ENCODE measurements at regions not wholly inside any gene's neighbourhood (a gene's known extent, or its start where the extent isn't known, plus 50 kb on each side); places are given as distances from the start of the nearest gene placed in this dataset.
A peak's percentile ranks its signal among the peaks of the same experiment; 100 is the strongest.

DNA sequence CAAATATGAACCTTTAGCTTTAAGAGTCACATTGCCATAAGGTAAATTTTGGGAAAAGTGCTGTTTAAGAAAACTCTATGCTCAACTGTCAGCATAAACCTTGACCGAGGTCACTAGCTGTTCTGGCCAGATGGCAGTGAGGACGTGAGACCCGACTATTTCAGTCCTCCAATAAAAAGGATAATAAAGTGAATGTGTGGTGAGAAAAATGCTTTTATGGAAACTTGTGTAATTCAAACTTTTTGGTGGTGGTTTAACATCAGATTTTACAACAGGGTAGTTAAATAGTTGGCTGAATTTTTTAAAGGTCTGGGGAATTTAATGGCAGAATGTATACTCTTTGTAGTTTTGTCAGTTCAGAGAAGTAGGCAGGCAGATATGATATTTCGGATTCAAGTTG is 391.1 kb downstream of the PMP22 start:
- H3K9me3 Mint-ChIP-seq (ENCODE audit: unreplicated experiment): peaks cover 6% of the 10 kb centered on the region
- peaks cover 10% of the 10 kb centered on the region for H3K4me1 Mint-ChIP-seq (ENCODE audit: unreplicated experiment)

DNA sequence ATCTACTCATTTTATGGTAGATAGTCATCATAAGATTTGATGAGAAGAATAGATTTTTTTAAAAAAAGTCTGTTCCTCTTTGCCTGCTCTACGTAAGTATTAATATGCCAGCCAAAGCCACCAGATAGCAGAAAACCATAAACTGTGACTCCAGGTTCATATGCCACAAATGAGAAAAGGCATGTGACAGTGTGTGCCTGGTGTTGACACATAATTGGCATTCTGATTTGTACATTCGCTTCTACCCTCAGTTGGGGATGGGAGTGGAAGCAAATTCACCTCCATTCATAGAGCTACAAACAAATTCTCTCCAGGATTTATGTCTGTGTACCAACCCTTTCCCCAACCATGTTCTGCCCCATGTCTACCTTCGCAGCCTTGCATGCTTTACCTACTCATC is 391.6 kb downstream of the PMP22 start:
- H3K27me3 Mint-ChIP-seq (ENCODE audit: unreplicated experiment): no peaks in the 10 kb centered on the region
- H3K27ac Mint-ChIP-seq (ENCODE audit: unreplicated experiment): no peak overlapping the region
- H3K4me1 Mint-ChIP-seq (ENCODE audit: unreplicated experiment): peaks cover 10% of the 10 kb centered on the region
- no peak overlapping the region for H3K4me3 Mint-ChIP-seq (ENCODE audit: unreplicated experiment)
- no peaks in the 10 kb centered on the region for H3K36me3 Mint-ChIP-seq (ENCODE audit: unreplicated experiment)
- peaks cover 6% of the 10 kb centered on the region for H3K9me3 Mint-ChIP-seq (ENCODE audit: unreplicated experiment)
- TF ChIP-seq, protein P1, sequence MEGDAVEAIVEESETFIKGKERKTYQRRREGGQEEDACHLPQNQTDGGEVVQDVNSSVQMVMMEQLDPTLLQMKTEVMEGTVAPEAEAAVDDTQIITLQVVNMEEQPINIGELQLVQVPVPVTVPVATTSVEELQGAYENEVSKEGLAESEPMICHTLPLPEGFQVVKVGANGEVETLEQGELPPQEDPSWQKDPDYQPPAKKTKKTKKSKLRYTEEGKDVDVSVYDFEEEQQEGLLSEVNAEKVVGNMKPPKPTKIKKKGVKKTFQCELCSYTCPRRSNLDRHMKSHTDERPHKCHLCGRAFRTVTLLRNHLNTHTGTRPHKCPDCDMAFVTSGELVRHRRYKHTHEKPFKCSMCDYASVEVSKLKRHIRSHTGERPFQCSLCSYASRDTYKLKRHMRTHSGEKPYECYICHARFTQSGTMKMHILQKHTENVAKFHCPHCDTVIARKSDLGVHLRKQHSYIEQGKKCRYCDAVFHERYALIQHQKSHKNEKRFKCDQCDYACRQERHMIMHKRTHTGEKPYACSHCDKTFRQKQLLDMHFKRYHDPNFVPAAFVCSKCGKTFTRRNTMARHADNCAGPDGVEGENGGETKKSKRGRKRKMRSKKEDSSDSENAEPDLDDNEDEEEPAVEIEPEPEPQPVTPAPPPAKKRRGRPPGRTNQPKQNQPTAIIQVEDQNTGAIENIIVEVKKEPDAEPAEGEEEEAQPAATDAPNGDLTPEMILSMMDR (IDR thresholded peaks at IDR 0.05): no peak
- DNase-seq (ENCODE audit: extremely low spot score, unreplicated experiment): no peak

More for the DNA sequence above, 391.1 kb downstream of the PMP22 start:
- no peak for DNase-seq (ENCODE audit: extremely low spot score, unreplicated experiment)
- Mint-ChIP-seq H3K4me3 (ENCODE audit: unreplicated experiment) (no peak overlapping the region), H3K27me3 (ENCODE audit: unreplicated experiment) (no peaks in the 10 kb centered on the region), H3K36me3 (ENCODE audit: unreplicated experiment) (no peaks in the 10 kb centered on the region), H3K27ac (ENCODE audit: unreplicated experiment) (no peak overlapping the region)
- TF ChIP-seq, protein P1 (IDR thresholded peaks at IDR 0.05): no peak

DNA sequence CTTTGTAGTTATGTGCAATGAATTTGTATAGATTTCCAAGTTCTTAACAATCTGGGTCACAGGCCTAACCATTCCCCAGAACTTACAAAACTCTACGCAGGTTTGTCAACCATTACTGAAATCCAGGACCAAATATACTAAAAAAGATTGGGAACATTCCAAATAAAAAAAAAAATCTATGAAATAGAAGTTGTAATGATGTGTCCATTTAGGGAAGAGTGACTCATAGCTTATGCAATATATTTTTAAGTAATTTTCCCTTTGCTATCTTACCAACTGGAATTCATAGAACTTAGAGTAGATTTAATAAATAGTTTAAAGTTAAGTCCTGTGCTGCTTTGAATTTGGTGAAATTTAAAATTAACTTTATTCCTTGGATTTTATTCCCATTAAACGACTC is 393.2 kb downstream of the PMP22 start:
- H3K9me3 Mint-ChIP-seq (ENCODE audit: unreplicated experiment): peaks cover 6% of the 10 kb centered on the region

DNA sequence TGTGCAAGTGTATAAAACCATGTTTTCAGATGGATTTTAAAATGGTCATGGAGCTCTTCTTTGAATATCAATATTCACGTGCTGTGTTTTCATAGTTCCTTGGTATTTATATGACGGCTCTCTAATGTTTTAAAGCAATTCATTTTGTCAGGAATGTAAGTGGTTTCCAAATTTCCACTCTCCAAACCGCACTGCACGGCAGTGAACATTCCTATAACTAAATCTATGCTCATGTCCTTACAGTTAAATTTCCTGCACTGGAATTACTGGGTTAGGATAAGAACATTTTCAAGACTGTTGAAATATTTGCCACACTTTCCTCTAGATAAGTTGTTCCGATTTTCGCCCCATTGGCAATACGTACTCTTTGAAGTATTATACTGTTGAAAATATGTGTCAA is 398.9 kb downstream of the PMP22 start:
- no peaks in the 10 kb centered on the region for H3K4me1 Mint-ChIP-seq (ENCODE audit: unreplicated experiment)
- peaks cover 2% of the 10 kb centered on the region for H3K36me3 Mint-ChIP-seq (ENCODE audit: unreplicated experiment)
- TF ChIP-seq, protein P1 (IDR thresholded peaks at IDR 0.05): no peak
- no peak overlapping the region for H3K4me3 Mint-ChIP-seq (ENCODE audit: unreplicated experiment)
- no peak overlapping the region for H3K27ac Mint-ChIP-seq (ENCODE audit: unreplicated experiment)
- no peak for DNase-seq (ENCODE audit: extremely low spot score, unreplicated experiment)
- H3K9me3 Mint-ChIP-seq (ENCODE audit: unreplicated experiment): peaks cover 13% of the 10 kb centered on the region
- no peaks in the 10 kb centered on the region for H3K27me3 Mint-ChIP-seq (ENCODE audit: unreplicated experiment)

More for the DNA sequence above, 393.2 kb downstream of the PMP22 start:
- no peak overlapping the region for H3K4me3 Mint-ChIP-seq (ENCODE audit: unreplicated experiment)
- H3K27me3 Mint-ChIP-seq (ENCODE audit: unreplicated experiment): no peaks in the 10 kb centered on the region
- peak overlapping the region; percentile 23 for H3K27ac Mint-ChIP-seq (ENCODE audit: unreplicated experiment)
- peaks cover 10% of the 10 kb centered on the region for H3K4me1 Mint-ChIP-seq (ENCODE audit: unreplicated experiment)
- no peak for DNase-seq (ENCODE audit: extremely low spot score, unreplicated experiment)
- no peaks in the 10 kb centered on the region for H3K36me3 Mint-ChIP-seq (ENCODE audit: unreplicated experiment)
- TF ChIP-seq, protein P1 (IDR thresholded peaks at IDR 0.05): no peak

DNA sequence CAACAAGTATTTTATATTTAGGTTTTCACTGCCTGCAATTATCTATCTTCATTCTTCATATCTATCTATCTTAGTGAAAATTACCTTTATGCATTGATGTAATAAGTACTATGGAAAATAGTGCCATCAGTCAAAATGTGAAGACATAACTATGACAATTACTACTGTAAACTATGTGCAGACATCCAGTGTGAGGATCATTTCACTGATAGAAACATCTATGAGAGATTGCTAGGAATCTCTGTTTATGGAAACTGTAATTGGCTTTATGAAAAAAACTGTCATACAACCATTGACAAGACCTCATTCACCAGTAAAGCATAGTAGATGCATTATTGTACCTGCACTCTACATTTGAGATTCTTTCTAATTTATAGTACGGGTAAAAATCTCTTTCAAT is 401.0 kb downstream of the PMP22 start:
- H3K27me3 Mint-ChIP-seq (ENCODE audit: unreplicated experiment): no peaks in the 10 kb centered on the region
- H3K9me3 Mint-ChIP-seq (ENCODE audit: unreplicated experiment): peaks cover 9% of the 10 kb centered on the region
- no peak for DNase-seq (ENCODE audit: extremely low spot score, unreplicated experiment)
- no peak overlapping the region for H3K27ac Mint-ChIP-seq (ENCODE audit: unreplicated experiment)
- TF ChIP-seq, protein P1 (IDR thresholded peaks at IDR 0.05): no peak
- H3K36me3 Mint-ChIP-seq (ENCODE audit: unreplicated experiment): peaks cover 2% of the 10 kb centered on the region
- H3K4me3 Mint-ChIP-seq (ENCODE audit: unreplicated experiment): no peak overlapping the region
- peaks cover 7% of the 10 kb centered on the region for H3K4me1 Mint-ChIP-seq (ENCODE audit: unreplicated experiment)

Measured in osteocyte (in vitro differentiated cells).